HL-60/S4 treated with phorbol 12-myristate 13-acetate at 8.2 ng/mL for 4 days and 3 days (cell line): ENCODE measurements at regions not wholly inside any gene's neighbourhood (a gene's known extent, or its start where the extent isn't known, plus 50 kb on each side); places are given as distances from the start of the nearest gene placed in this dataset.
"Not testable (repeated sequence)": the region's sequence is repeated elsewhere in the genome, so short reads cannot be mapped to it uniquely, and the experiment has no call there.

Experiments used
- in situ Hi-C: fragments of 300-500 bp; cut with MboI; formaldehyde crosslinking; loops from 2 replicates; pipeline ENCODE4 v1.15.0; 2022; ENCODE audit warnings: low sequenced_read_pairs

- in situ Hi-C loops = no loop called here
Observed at GRCh38 chr5:67824852-67825251, 390.7 kb upstream of the PIK3R1 start.

- in situ Hi-C loops = no loop called here
Observed at GRCh38 chr5:67817652-67818051, 397.9 kb upstream of the PIK3R1 start.

- in situ Hi-C loops = no loop called here
Observed at GRCh38 chr5:67816456-67816855, 399.1 kb upstream of the PIK3R1 start.

GRCh38 chr5:67815455-67816391 lies 399.8 kb upstream of the PIK3R1 start:
- in situ Hi-C loops = no loop called here

GRCh38 chr5:67814569-67815311 lies 400.8 kb upstream of the PIK3R1 start:
- in situ Hi-C loops = no loop called here

GRCh38 chr5:67813877-67814539 lies 401.5 kb upstream of the PIK3R1 start:
- in situ Hi-C loops = no loop called here

- in situ Hi-C loops = no loop called here
Observed at GRCh38 chr5:67809589-67809988, 406.0 kb upstream of the PIK3R1 start.

- in situ Hi-C loops = no loop called here
Observed at GRCh38 chr5:67808340-67808739, 407.2 kb upstream of the PIK3R1 start.

- in situ Hi-C loops = no loop called here
Observed at GRCh38 chr5:67807439-67807888, 408.1 kb upstream of the PIK3R1 start.

- in situ Hi-C loops = no loop called here
Observed at GRCh38 chr5:67806654-67807438, 408.7 kb upstream of the PIK3R1 start.

GRCh38 chr5:67805666-67806348 lies 409.7 kb upstream of the PIK3R1 start:
- in situ Hi-C loops = no loop called here

GRCh38 chr5:67802766-67803165 lies 412.8 kb upstream of the PIK3R1 start:
- in situ Hi-C loops = no loop called here

GRCh38 chr5:67799732-67800234 lies 415.8 kb upstream of the PIK3R1 start:
- in situ Hi-C loops = no loop called here

GRCh38 chr5:67798470-67798869 lies 417.1 kb upstream of the PIK3R1 start:
- in situ Hi-C loops = not testable (repeated sequence)

GRCh38 chr5:67795781-67796477 lies 419.6 kb upstream of the PIK3R1 start:
- in situ Hi-C loops = no loop called here

GRCh38 chr5:67793966-67794365 lies 421.6 kb upstream of the PIK3R1 start:
- in situ Hi-C loops = no loop called here

- in situ Hi-C loops = no loop called here
Observed at GRCh38 chr5:67793418-67793817, 422.1 kb upstream of the PIK3R1 start.

GRCh38 chr5:67792891-67793290 lies 422.7 kb upstream of the PIK3R1 start:
- in situ Hi-C loops = no loop called here

GRCh38 chr5:67790390-67790789 lies 425.2 kb upstream of the PIK3R1 start:
- in situ Hi-C loops = no loop called here
